ENCODE measurements at regions not wholly inside any gene's neighbourhood (a gene's known extent, or its start where the extent isn't known, plus 50 kb on each side); places are given as distances from the start of the nearest gene placed in this dataset.

DNA sequence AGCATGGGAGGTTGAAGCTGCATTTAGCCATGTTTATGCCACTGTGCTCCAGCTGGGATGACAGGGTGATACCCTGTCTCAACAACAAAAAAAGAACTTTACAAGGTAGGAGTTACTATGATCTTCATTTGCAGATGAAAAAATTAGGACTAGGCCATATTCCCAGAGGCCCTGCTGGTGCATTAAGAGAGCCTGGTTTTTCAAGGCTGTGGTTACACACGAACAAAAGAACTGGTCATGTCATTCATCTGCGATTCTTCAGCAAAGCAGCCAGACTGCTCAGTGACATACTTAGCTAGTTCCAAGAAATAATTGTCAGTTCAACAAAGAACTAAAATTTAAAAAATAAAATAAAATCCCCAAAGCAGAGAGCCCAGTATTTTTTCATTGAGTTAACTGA lies 66.1 kb upstream of the SLC22A15 start:
- H3K27me3 Mint-ChIP-seq (ENCODE audit: low read depth), result no peaks in the 10 kb centered on the region

DNA sequence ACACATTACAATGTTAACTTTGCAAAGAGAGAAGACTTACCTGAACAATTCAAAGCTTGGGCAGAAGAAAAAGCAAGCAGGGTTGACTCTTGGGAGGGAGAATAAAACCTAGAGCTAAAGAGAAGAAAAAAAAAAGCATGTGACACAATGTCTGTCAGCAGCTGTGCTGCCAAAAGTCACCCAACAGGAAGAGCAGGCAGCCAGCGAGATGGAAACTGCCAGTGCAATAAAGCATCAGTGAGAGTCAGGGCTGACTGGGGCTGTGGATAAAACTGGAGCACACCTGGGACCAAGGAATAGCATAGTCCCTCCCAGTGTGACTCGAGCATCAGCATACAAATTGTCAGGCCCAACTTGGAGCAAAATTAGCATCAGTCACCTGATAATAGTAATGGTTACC lies 65.0 kb upstream of the SLC22A15 start:
- H3K27me3 Mint-ChIP-seq (ENCODE audit: low read depth), result no peaks in the 10 kb centered on the region
- H3K36me3 Mint-ChIP-seq (ENCODE audit: low read depth), result no peaks in the 10 kb centered on the region
- TF ChIP-seq, protein P1, sequence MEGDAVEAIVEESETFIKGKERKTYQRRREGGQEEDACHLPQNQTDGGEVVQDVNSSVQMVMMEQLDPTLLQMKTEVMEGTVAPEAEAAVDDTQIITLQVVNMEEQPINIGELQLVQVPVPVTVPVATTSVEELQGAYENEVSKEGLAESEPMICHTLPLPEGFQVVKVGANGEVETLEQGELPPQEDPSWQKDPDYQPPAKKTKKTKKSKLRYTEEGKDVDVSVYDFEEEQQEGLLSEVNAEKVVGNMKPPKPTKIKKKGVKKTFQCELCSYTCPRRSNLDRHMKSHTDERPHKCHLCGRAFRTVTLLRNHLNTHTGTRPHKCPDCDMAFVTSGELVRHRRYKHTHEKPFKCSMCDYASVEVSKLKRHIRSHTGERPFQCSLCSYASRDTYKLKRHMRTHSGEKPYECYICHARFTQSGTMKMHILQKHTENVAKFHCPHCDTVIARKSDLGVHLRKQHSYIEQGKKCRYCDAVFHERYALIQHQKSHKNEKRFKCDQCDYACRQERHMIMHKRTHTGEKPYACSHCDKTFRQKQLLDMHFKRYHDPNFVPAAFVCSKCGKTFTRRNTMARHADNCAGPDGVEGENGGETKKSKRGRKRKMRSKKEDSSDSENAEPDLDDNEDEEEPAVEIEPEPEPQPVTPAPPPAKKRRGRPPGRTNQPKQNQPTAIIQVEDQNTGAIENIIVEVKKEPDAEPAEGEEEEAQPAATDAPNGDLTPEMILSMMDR (IDR thresholded peaks at IDR 0.05; ENCODE audit: unreplicated experiment in 3 of 3), result no peak
- H3K4me3 Mint-ChIP-seq, result no peak overlapping the region
- peak overlapping the region in 2 of 3 experiments; percentile 7 to 13 for H3K27ac Mint-ChIP-seq
- no peaks in the 10 kb centered on the region for H3K4me1 Mint-ChIP-seq
- H3K9me3 Mint-ChIP-seq, result no peaks in the 10 kb centered on the region

More for the DNA sequence above, 66.1 kb upstream of the SLC22A15 start:
- no peaks in the 10 kb centered on the region for H3K9me3 Mint-ChIP-seq
- H3K4me1 Mint-ChIP-seq, result no peaks in the 10 kb centered on the region
- no peaks in the 10 kb centered on the region for H3K36me3 Mint-ChIP-seq (ENCODE audit: low read depth)
- no peak overlapping the region for H3K4me3 Mint-ChIP-seq
- TF ChIP-seq, protein P1 (IDR thresholded peaks at IDR 0.05; ENCODE audit: unreplicated experiment in 3 of 3), result no peak
- H3K27ac Mint-ChIP-seq, result no peak overlapping the region

DNA sequence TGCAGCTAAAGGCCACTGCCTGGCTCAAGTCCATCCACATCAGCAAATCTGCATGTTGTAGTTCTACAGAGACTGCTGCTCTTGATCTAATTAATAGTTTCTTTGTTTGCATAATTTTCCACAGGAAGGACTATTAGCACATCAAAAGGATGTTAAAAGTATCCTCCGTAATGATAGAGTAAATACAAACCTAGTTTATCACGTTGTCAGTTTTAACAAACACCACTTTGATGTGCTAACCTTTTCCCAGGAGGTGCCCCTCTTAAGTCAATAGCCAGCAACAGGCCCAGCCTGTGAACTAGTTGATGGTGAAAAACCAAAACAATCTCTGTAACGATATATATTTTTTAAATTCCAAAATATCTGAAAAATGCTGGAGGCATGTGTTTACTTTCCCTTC lies 64.2 kb upstream of the SLC22A15 start:
- Mint-ChIP-seq H3K36me3 (ENCODE audit: low read depth) (no peaks in the 10 kb centered on the region), H3K27me3 (ENCODE audit: low read depth) (no peaks in the 10 kb centered on the region), H3K9me3 (no peaks in the 10 kb centered on the region), H3K4me1 (no peaks in the 10 kb centered on the region), H3K4me3 (no peak overlapping the region), H3K27ac (no peak overlapping the region)
- TF ChIP-seq, protein P1 (IDR thresholded peaks at IDR 0.05; ENCODE audit: unreplicated experiment in 3 of 3), result no peak

DNA sequence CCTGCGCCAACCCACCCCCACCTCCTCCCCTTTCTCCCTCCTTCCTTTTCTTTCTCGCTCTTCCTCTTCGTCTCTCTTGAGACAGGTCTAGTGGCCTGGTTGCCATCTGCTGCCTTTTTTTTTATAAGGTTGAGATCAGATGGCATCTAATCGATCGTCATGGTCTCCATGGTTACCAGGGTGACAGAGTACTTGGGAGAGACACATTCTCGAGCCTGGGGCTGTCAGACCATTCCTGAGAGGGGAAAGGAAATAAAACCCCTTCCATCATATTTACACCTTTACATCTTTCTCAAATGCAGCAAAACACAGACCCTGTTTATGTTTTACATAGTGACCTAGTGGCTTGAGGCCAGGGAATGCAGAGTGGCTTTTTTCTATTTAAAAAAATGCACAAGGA lies 53.5 kb upstream of the SLC22A15 start:
- TF ChIP-seq, protein P1 (IDR thresholded peaks at IDR 0.05; ENCODE audit: unreplicated experiment in 3 of 3), result no peak
- no peaks in the 10 kb centered on the region for H3K36me3 Mint-ChIP-seq (ENCODE audit: low read depth)
- H3K27ac Mint-ChIP-seq, result no peak overlapping the region
- no peaks in the 10 kb centered on the region for H3K4me1 Mint-ChIP-seq
- peaks cover 4% of the 10 kb centered on the region for H3K27me3 Mint-ChIP-seq (ENCODE audit: low read depth)
- H3K4me3 Mint-ChIP-seq, result no peak overlapping the region
- no peaks in the 10 kb centered on the region for H3K9me3 Mint-ChIP-seq

DNA sequence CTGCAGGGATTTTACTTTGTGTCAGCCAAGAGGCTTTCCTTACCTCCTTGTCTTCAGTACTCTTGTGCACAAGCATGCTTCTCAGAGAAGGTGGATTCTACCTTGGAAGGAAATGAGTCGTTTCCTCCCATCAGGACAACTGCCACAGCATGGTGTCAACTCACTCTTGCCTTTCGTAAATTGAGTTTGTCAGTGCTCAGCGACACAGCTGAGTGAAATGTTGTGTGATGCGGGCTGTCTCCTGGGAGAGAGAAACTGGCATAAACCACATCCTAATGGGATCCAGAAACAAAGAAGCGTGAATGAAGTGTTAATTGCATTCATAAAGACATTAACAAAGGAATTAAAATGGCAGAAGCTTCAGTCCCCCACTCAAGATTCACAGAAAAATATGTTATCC lies 51.5 kb upstream of the SLC22A15 start:
- peaks cover 4% of the 10 kb centered on the region for H3K27me3 Mint-ChIP-seq (ENCODE audit: low read depth)
- no peaks in the 10 kb centered on the region for H3K9me3 Mint-ChIP-seq
- H3K36me3 Mint-ChIP-seq (ENCODE audit: low read depth), result no peaks in the 10 kb centered on the region
- TF ChIP-seq, protein P1 (IDR thresholded peaks at IDR 0.05; ENCODE audit: unreplicated experiment in 3 of 3), result no peak
- H3K27ac Mint-ChIP-seq, result no peak overlapping the region
- no peak overlapping the region for H3K4me3 Mint-ChIP-seq
- H3K4me1 Mint-ChIP-seq, result peaks cover 9% of the 10 kb centered on the region

DNA sequence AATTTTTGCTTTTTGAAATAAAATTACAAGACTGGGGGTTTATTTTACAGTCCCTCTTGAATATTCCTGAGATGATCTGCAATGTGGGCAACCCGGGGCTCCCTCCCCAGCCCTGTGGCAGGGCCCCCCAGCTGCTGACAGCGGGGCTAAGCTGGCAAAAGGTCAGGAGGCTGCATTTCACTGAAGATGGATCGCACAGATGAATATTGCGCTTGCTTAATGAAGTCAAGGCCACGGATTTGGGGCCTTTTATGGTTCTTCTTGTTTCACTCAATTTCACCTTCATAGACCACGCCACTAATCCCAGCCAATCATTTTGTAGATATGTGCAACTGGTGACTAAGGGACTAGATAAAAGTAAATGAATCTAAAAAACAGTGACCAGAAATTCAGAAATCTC lies 50.8 kb upstream of the SLC22A15 start:
- TF ChIP-seq, protein P1 (IDR thresholded peaks at IDR 0.05; ENCODE audit: unreplicated experiment in 3 of 3), result no peak
- peaks cover 4% of the 10 kb centered on the region for H3K27me3 Mint-ChIP-seq (ENCODE audit: low read depth)
- H3K4me3 Mint-ChIP-seq, result no peak overlapping the region
- peaks cover 16% of the 10 kb centered on the region for H3K4me1 Mint-ChIP-seq
- H3K27ac Mint-ChIP-seq, result no peak overlapping the region
- H3K36me3 Mint-ChIP-seq (ENCODE audit: low read depth), result no peaks in the 10 kb centered on the region
- no peaks in the 10 kb centered on the region for H3K9me3 Mint-ChIP-seq

Measured in nephron (organoid).